Right ventricle myocardium superior (tissue), 1 donor: ENCODE measurements at regions not wholly inside any gene's neighbourhood (a gene's known extent, or its start where the extent isn't known, plus 50 kb on each side); places are given as distances from the start of the nearest gene placed in this dataset.

Experiments
- ATAC-seq: fragments of 200-7000 bp; cut with Tn5 transposase; one replicate; pipeline ENCODE4 v1.9.1; 2020; ENCODE audit warnings: mild to moderate bottlenecking; ENCODE audit not compliant: poor library complexity
- DNase-seq: peaks from one replicate; pipeline ENCODE4 v3.0.0-alpha.2; 2020
- intact Hi-C: fragments of 100-400 bp; cut with DNase I; formaldehyde crosslinking; loops from one replicate; pipeline ENCODE4 v1.11.2; 2022
- donor health status: DM: no; HTN: yes; CAD: no; lungs with severe emphysema.

- ATAC-seq, result no peak
- intact Hi-C loops, result no loop called here
- no peak for DNase-seq
Measured at GRCh38 chr16:35732046-35732810, 2272.8 kb downstream of the TP53TG3F start.

GRCh38 chr16:35733278-35733965 is 2274.0 kb downstream of the TP53TG3F start:
- ATAC-seq (no peak), DNase-seq (no peak)
- intact Hi-C loops, result no loop called here

- intact Hi-C loops, result no loop called here
- ATAC-seq (no peak), DNase-seq (no peak)
Measured at GRCh38 chr16:35733971-35734702, 2274.7 kb downstream of the TP53TG3F start.

- no peak for ATAC-seq
- DNase-seq, result no peak
- intact Hi-C loops, result no loop called here
Measured at GRCh38 chr16:35734728-35735402, 2275.5 kb downstream of the TP53TG3F start.

- DNase-seq (no peak), ATAC-seq (no peak)
- intact Hi-C loops, result no loop called here
Measured at GRCh38 chr16:35735403-35736251, 2276.2 kb downstream of the TP53TG3F start.

- intact Hi-C loops, result no loop called here
- DNase-seq (no peak), ATAC-seq (no peak)
Measured at GRCh38 chr16:35736546-35736945, 2277.1 kb downstream of the TP53TG3F start.

- intact Hi-C loops, result no loop called here
- ATAC-seq (no peak), DNase-seq (no peak)
Measured at GRCh38 chr16:35737076-35737475, 2277.7 kb downstream of the TP53TG3F start.

GRCh38 chr16:35741546-35741945 is 2282.1 kb downstream of the TP53TG3F start:
- no peak for DNase-seq
- no peak for ATAC-seq
- intact Hi-C loops, result no loop called here

GRCh38 chr16:35743101-35743692 is 2283.8 kb downstream of the TP53TG3F start:
- DNase-seq, result no peak
- no peak for ATAC-seq
- intact Hi-C loops, result no loop called here

GRCh38 chr16:35744084-35744483 is 2284.7 kb downstream of the TP53TG3F start:
- ATAC-seq, result no peak
- intact Hi-C loops, result no loop called here
- no peak for DNase-seq

- intact Hi-C loops, result no loop called here
- no peak for DNase-seq
- ATAC-seq, result no peak
Measured at GRCh38 chr16:35744726-35745125, 2285.3 kb downstream of the TP53TG3F start.

- no peak for DNase-seq
- no peak for ATAC-seq
- intact Hi-C loops, result no loop called here
Measured at GRCh38 chr16:35745191-35745590, 2285.8 kb downstream of the TP53TG3F start.

- no peak for ATAC-seq
- intact Hi-C loops, result no loop called here
- DNase-seq, result no peak
Measured at GRCh38 chr16:35745821-35746248, 2286.4 kb downstream of the TP53TG3F start.

GRCh38 chr16:35746281-35746962 is 2287.0 kb downstream of the TP53TG3F start:
- ATAC-seq (no peak), DNase-seq (no peak)
- intact Hi-C loops, result no loop called here

- intact Hi-C loops, result no loop called here
- DNase-seq, result no peak
Measured at GRCh38 chr16:35746963-35747657, 2287.7 kb downstream of the TP53TG3F start.

GRCh38 chr16:35747658-35748455 is 2288.4 kb downstream of the TP53TG3F start:
- DNase-seq, result no peak
- intact Hi-C loops, result no loop called here
- no peak for ATAC-seq

More at GRCh38 chr16:35746963-35747657, 2287.7 kb downstream of the TP53TG3F start:
- ATAC-seq, result no peak
